HCT116 (cell line): ENCODE measurements at regions not wholly inside any gene's neighbourhood (a gene's known extent, or its start where the extent isn't known, plus 50 kb on each side); places are given as distances from the start of the nearest gene placed in this dataset.

Experiments
- ATAC-seq: fragments of 200-7000 bp; cut with Tn5 transposase; 2 replicates; pipeline ENCODE4 v1.9.1; 2020; ENCODE audit warnings: mild to moderate bottlenecking, moderate library complexity
- BruUV-seq: library from RNA; stranded (reverse); fragments of 400-500 nt; replicated peaks from 2 replicates; lab custom pipeline; 2021; lab: Mats Ljungman, UMichigan
- CTCF ChIA-PET: fragments of 300-600 bp; sonication (Branson Sonifier 250); formaldehyde crosslinking; loops from one replicate; lab custom pipeline; 2021; ENCODE audit warnings: antibody characterized with exemption; lab: Charles Lee
- POLR2A ChIA-PET: fragments of 300-600, 350-600 bp; sonication (Branson Sonifier 250); formaldehyde crosslinking; loops from one replicate; lab custom pipeline; 2021; ENCODE audit warnings: antibody characterized with exemption; lab: Charles Lee
- RAD21 ChIA-PET, 2 experiments: fragments of 300-600 bp; sonication (Branson Sonifier 250); formaldehyde crosslinking; loops; one replicate each; lab custom pipeline; 2023; ENCODE audit warnings: low total read pairs in 2 of 2; ENCODE audit not compliant: uncharacterized antibody in 2 of 2, unreplicated experiment in 2 of 2, low non-redundant PET in 1 of 2; lab: Charles Lee
- DNase-seq: peaks from one replicate; pipeline ENCODE4 v3.0.0-alpha.2; 2010; ENCODE audit warnings: low read depth, low spot score
- H2AFZ ChIP-seq: fragments of 200-600 bp; shearing (Covaris generic), sonication (generic); 2 replicates; pipeline ENCODE4 v1.6.1; 2017; ENCODE audit warnings: low read depth, mixed run types, mixed read lengths, antibody characterized with exemption, low read length; ENCODE audit not compliant: poor library complexity, severe bottlenecking
- H3K27ac ChIP-seq: 2 replicates; pipeline ENCODE4 v1.5.1; 2012; ENCODE audit warnings: low read depth, low read length
- H3K27me3 ChIP-seq: fragments of 200-600 bp; sonication (generic); 2 replicates; pipeline ENCODE4 v1.6.1; 2016; ENCODE audit warnings: mixed run types, low read length, mixed read lengths; ENCODE audit not compliant: insufficient read depth
- H3K36me3 ChIP-seq, 2 experiments: fragments of 200-500 bp in 1 of 2; fragments of 200-600 bp in 1 of 2; sonication (Bioruptor generic) in 1 of 2; sonication (generic) in 1 of 2; 2 replicates each; pipeline versions ENCODE4 v1.5.1 to v1.6.1; 2014 to 2016; ENCODE audit warnings: low read length in 2 of 2, inconsistent platforms in 1 of 2, mixed read lengths in 1 of 2, mixed run types in 1 of 2; ENCODE audit not compliant: insufficient read depth in 2 of 2, control insufficient read depth in 1 of 2
- H3K4me1 ChIP-seq, 2 experiments: fragments of 200-600 bp in 1 of 2; sonication (generic) in 1 of 2; 2 replicates each; pipeline versions ENCODE4 v1.5.1 to v1.6.1; 2012 to 2017; ENCODE audit warnings: low read length in 2 of 2, inconsistent platforms in 1 of 2, mild to moderate bottlenecking in 1 of 2, mixed read lengths in 1 of 2, mixed run types in 1 of 2, moderate library complexity in 1 of 2; ENCODE audit not compliant: insufficient read depth in 2 of 2, control insufficient read depth in 1 of 2
- H3K4me2 ChIP-seq: fragments of 200-600 bp; sonication (generic); 2 replicates; pipeline ENCODE4 v1.6.1; 2017; ENCODE audit warnings: mixed run types, low read length, mixed read lengths
- H3K4me3 ChIP-seq, 2 experiments: fragments of 200-600 bp in 1 of 2; sonication (generic) in 1 of 2; replicated peaks in 1 of 2; 2 replicates each; pipeline ENCODE4 v1.5.1; 2011 to 2016; ENCODE audit warnings: low read length in 2 of 2, control low read depth in 1 of 2, low read depth in 1 of 2, mild to moderate bottlenecking in 1 of 2, mixed read lengths in 1 of 2, mixed run types in 1 of 2
- H3K79me2 ChIP-seq: fragments of 200-600 bp; sonication (generic); 2 replicates; pipeline ENCODE4 v1.6.1; 2017; ENCODE audit warnings: mild to moderate bottlenecking, mixed run types, low read length, moderate library complexity, mixed read lengths; ENCODE audit not compliant: insufficient read depth
- H3K9ac ChIP-seq: fragments of 200-600 bp; sonication (generic); 2 replicates; pipeline ENCODE4 v1.6.1; 2016; ENCODE audit warnings: low read length, mixed read lengths
- H3K9me2 ChIP-seq: fragments of 200-600 bp; sonication (generic), shearing (Covaris generic); 2 replicates; pipeline ENCODE4 v1.6.1; 2017; ENCODE audit warnings: mixed run types, mild to moderate bottlenecking, moderate library complexity; ENCODE audit not compliant: insufficient read depth
- H3K9me3 ChIP-seq, 2 experiments: fragments of 200-500 bp in 1 of 2; fragments of 200-600 bp in 1 of 2; sonication (Bioruptor generic) in 1 of 2; sonication (generic) in 1 of 2; 2 replicates each; pipeline ENCODE4 v1.6.1; 2014 to 2017; ENCODE audit warnings: low read length in 2 of 2, mixed read lengths in 2 of 2, inconsistent platforms in 1 of 2, low read depth in 1 of 2, mild to moderate bottlenecking in 1 of 2, mixed run types in 1 of 2, moderate library complexity in 1 of 2; ENCODE audit not compliant: control insufficient read depth in 1 of 2, insufficient read depth in 1 of 2
- H4K20me1 ChIP-seq: fragments of 200-600 bp; sonication (generic), shearing (Covaris generic); 2 replicates; pipeline ENCODE4 v1.6.1; 2017; ENCODE audit warnings: mixed run types, mild to moderate bottlenecking, moderate library complexity; ENCODE audit not compliant: insufficient read depth
- EGR1 ChIP-seq: IDR thresholded peaks from 2 replicates; pipeline ENCODE4 v1.6.1; 2012; ENCODE audit warnings: low read depth
- ELF1 ChIP-seq: IDR thresholded peaks from 2 replicates; pipeline ENCODE4 v1.6.1; 2012; ENCODE audit warnings: low read depth, borderline replicate concordance
- EZH2phosphoT487 ChIP-seq: fragments of 200-600 bp; IDR thresholded peaks from 2 replicates; pipeline ENCODE4 v1.6.1; 2018; ENCODE audit warnings: antibody characterized with exemption, borderline replicate concordance
- FOSL1 ChIP-seq: IDR thresholded peaks from 2 replicates; pipeline ENCODE4 v1.6.1; 2012; ENCODE audit warnings: low read depth
- REST ChIP-seq: IDR thresholded peaks from 2 replicates; pipeline ENCODE4 v1.6.1; 2012; ENCODE audit warnings: low read depth
- SIN3A ChIP-seq: IDR thresholded peaks from 2 replicates; pipeline ENCODE4 v1.6.1; 2012; ENCODE audit warnings: low read depth
- intact Hi-C: fragments of 100-400 bp; cut with micrococcal nuclease; formaldehyde crosslinking; loops from 2 replicates; pipeline ENCODE4 v1.10.0; 2022

DNA sequence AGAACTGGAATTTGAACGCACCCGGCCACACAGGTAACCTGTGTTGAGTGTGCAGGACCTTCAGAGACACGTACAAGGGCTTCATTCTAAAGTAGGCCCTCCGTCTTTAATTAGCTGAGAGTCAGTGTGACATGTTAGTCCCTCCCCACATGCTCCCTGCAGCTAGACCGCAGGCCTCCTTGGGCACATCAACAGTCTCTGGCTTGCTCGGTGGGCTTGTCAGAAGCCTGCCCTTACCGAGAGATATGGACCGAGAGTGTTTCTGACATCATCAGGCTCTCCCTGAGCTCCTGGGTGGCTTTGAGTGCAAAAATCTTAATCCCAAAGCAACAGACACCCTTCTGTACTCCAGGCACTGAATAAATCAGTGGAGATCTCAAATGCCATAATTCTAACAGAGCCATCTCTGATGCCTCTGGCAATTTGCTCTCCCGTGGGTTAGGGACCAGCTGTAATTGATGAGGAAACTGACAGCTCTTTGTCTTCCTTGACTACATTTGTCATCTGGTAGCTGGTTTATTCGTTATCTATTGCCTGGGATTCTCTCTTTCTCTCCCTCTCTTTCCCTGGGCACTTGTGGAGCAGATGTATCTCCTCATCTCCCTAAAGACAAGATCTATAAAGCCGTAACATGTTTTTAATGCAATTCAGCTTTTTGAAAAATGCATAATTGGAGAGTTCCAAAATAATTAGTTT is 850.6 kb downstream of the TYW1 start (continued):
- TF ChIP-seq REST, result no peak
- TF ChIP-seq, all 23 proteins: peak for 0

DNA sequence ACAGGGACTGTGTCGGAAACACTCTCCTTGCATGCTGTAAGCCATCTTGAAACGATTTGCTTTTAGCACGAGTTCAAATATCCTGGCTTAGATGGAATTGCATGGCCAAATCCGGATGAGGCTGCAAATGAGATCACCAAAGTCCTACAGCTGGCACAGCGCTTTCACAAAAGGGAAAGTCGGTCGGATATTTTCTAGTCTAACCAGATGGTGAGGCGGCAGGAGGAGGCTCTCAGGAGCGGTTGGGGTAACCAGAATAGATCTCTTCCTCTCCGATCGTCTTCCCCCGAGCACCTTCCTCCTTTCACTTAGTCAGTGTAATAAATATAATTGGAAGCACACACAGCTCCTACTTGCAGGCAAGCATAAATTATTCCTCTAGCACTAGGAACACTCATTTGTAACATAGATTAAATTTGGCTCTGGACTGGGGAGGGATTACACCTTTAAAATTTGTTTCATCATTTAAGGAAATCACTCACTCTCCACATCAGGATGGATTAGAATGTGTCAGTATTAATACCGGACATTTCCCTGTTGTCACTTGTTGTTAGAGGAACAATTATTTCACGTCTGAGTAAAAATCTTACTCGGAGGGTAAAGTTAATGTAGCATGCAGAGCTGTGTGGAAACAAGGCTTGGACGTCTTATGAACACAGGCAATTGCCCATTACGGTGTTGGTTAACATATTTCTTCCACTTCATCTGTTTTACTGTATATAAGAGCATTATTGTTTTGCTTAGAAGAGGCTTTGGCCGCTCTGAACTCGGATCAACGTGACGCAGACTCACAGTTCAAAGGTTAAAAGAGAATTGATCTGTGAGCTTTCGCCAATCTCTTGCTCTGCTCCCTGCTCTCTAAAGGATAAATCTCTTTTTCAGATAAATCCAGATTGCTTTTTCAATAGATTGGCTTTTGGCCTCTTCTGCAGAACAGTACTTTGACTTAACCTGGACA is 857.9 kb downstream of the TYW1 start:
- Histone ChIP-seq H3K9ac (no peak overlapping the region), H3K27me3 (no peaks in the 10 kb centered on the region), H2AFZ (no peak overlapping the region), H3K9me2 (no peaks in the 10 kb centered on the region), H3K4me1 (no peaks in the 10 kb centered on the region), H4K20me1 (no peaks in the 10 kb centered on the region), H3K9me3 (peaks cover 0 to 11% of the 10 kb centered on the region in 2 experiments; a peak in 2 of 4 replicates), H3K4me3 (no peak overlapping the region), H3K27ac (no peak overlapping the region), H3K36me3 (no peaks in the 10 kb centered on the region), H3K79me2 (no peaks in the 10 kb centered on the region), H3K4me2 (no peak overlapping the region)
- CTCF ChIA-PET, result no interaction called here
- DNase-seq, result no peak
- POLR2A ChIA-PET, result no interaction called here
- intact Hi-C loops, result no loop called here
- TF ChIP-seq SIN3A (no peak), EGR1 (no peak), ELF1 (no peak), EZH2phosphoT487 (no peak), FOSL1 (no peak)
- RAD21 ChIA-PET, result no interaction called here
- ATAC-seq, result no peak
- no TSS peak for BruUV-seq
